ENCODE measurements at regions not wholly inside any gene's neighbourhood (a gene's known extent, or its start where the extent isn't known, plus 50 kb on each side); places are given as distances from the start of the nearest gene placed in this dataset.
A peak's percentile ranks its signal among the peaks of the same experiment; 100 is the strongest.
"Not testable (repeated sequence)": the region's sequence is repeated elsewhere in the genome, so short reads cannot be mapped to it uniquely, and the experiment has no call there.

DNA sequence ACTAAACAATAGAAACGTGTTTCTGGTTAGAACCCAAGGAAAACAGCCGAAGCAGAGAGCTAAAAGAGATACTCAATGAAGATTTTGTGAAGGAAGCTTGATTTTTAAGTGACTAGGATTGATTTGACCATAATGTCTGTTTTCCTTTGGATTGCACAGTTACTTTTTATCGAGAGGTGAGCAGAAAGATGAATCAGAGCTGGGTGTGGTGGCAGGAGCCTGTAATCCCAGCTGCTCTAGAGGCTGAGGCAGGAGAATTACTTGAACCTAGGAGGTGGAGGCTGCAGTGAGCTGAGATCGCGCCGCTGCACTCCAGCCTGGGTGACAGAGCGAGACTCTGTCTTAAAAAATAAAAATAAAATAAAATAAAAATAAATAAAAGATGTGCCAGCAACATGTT lies 186.9 kb upstream of the HMHB1 start:
- not testable (repeated sequence) for H3K9me3 Mint-ChIP-seq; H3K36me3 Mint-ChIP-seq (ENCODE audit: low read depth); H3K27ac Mint-ChIP-seq; H3K4me1 Mint-ChIP-seq (ENCODE audit: low read depth); H3K27me3 Mint-ChIP-seq; H3K4me3 Mint-ChIP-seq

- Mint-ChIP-seq H3K27me3 (peaks cover 4% of the 10 kb centered on the region), H3K27ac (no peak overlapping the region), H3K4me3 (no peak overlapping the region), H3K9me3 (peaks cover 3% of the 10 kb centered on the region), H3K36me3 (ENCODE audit: low read depth) (no peaks in the 10 kb centered on the region), H3K4me1 (ENCODE audit: low read depth) (no peaks in the 10 kb centered on the region)
Measured at GRCh38 chr5:143624465-143624864, 187.5 kb upstream of the HMHB1 start.

GRCh38 chr5:143619040-143619439 lies 192.9 kb upstream of the HMHB1 start:
- no peaks in the 10 kb centered on the region for H3K4me1 Mint-ChIP-seq (ENCODE audit: low read depth)
- no peak overlapping the region for H3K4me3 Mint-ChIP-seq
- H3K9me3 Mint-ChIP-seq = no peaks in the 10 kb centered on the region
- H3K27me3 Mint-ChIP-seq = no peaks in the 10 kb centered on the region
- H3K36me3 Mint-ChIP-seq (ENCODE audit: low read depth) = no peaks in the 10 kb centered on the region
- no peak overlapping the region for H3K27ac Mint-ChIP-seq

GRCh38 chr5:143618141-143618540 lies 193.8 kb upstream of the HMHB1 start:
- H3K27ac Mint-ChIP-seq = no peak overlapping the region
- no peaks in the 10 kb centered on the region for H3K27me3 Mint-ChIP-seq
- no peaks in the 10 kb centered on the region for H3K9me3 Mint-ChIP-seq
- H3K4me1 Mint-ChIP-seq (ENCODE audit: low read depth) = no peaks in the 10 kb centered on the region
- H3K36me3 Mint-ChIP-seq (ENCODE audit: low read depth) = no peaks in the 10 kb centered on the region
- H3K4me3 Mint-ChIP-seq = no peak overlapping the region

- H3K9me3 Mint-ChIP-seq = peaks cover 3% of the 10 kb centered on the region
- H3K36me3 Mint-ChIP-seq (ENCODE audit: low read depth) = no peaks in the 10 kb centered on the region
- no peak overlapping the region for H3K27ac Mint-ChIP-seq
- H3K27me3 Mint-ChIP-seq = peaks cover 11% of the 10 kb centered on the region
- H3K4me1 Mint-ChIP-seq (ENCODE audit: low read depth) = no peaks in the 10 kb centered on the region
- no peak overlapping the region for H3K4me3 Mint-ChIP-seq
Measured at GRCh38 chr5:143614831-143615230, 197.1 kb upstream of the HMHB1 start.

DNA sequence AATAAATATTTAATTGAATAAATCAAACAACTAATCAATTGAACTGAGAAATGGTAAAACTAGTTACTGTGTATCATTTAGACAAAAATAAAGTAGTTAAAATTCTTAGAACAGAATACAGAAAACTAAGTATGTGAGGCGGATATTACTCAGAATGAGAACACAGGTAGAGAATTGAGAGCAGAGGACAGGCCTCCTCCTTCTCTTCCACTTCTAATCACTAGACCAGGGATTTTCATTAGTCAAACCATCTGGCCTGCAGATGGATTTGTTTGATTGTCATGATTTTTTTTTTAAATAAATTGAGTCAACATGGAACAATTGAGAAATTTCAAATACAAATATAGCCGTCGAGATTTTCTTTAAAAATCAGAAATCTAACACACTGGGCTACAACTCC lies 198.6 kb upstream of the HMHB1 start:
- no peak overlapping the region for H3K27ac Mint-ChIP-seq
- no peak overlapping the region for H3K4me3 Mint-ChIP-seq
- no peaks in the 10 kb centered on the region for H3K36me3 Mint-ChIP-seq (ENCODE audit: low read depth)
- H3K9me3 Mint-ChIP-seq = peaks cover 16% of the 10 kb centered on the region
- H3K4me1 Mint-ChIP-seq (ENCODE audit: low read depth) = no peaks in the 10 kb centered on the region
- peaks cover 19% of the 10 kb centered on the region for H3K27me3 Mint-ChIP-seq

GRCh38 chr5:143610946-143611345 lies 201.0 kb upstream of the HMHB1 start:
- Mint-ChIP-seq H3K27me3 (peaks cover 19% of the 10 kb centered on the region), H3K27ac (no peak overlapping the region), H3K36me3 (ENCODE audit: low read depth) (peaks cover 4% of the 10 kb centered on the region), H3K4me1 (ENCODE audit: low read depth) (peaks cover 13% of the 10 kb centered on the region), H3K9me3 (peaks cover 20% of the 10 kb centered on the region), H3K4me3 (no peak overlapping the region)

DNA sequence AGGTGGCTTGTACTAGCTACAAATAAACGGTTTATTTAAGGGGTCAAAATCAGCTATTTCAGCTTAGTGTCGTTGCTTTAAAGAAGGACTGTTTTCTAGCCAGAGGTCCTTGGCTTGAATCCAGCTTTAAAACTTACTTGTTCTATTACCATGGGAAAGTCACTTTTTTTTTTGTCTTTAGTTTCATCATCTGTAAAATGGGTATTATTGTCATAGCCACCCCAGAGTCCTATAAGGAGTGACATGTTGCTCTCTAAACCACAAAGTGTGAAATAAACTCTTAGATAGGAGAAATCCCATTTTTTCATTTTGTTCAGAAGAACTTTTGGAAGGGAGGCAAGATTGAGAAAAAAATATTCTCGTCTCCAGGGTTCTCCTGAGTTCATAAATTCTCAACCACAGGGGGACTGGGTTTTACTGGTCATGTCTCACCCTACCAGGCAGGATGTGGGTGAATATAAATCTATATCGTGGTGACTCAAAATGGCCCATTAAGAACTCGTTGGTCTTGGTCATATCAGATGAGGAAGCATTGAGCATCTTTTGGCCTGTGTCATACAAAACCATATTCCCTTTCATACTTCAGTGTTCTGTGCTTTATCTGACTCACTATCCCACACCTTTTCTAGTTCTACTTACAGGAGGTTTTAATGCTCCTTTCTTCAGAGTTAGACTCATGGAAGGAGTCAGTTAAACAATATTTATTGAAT lies 202.7 kb upstream of the NR3C1 start:
- Mint-ChIP-seq H3K4me1 (ENCODE audit: low read depth) (peaks cover 43% of the 10 kb centered on the region), H3K4me3 (peak overlapping the region; percentile 45), H3K27ac (peak overlapping the region; percentile 86), H3K36me3 (ENCODE audit: low read depth) (peaks cover 4% of the 10 kb centered on the region), H3K9me3 (peaks cover 24% of the 10 kb centered on the region), H3K27me3 (peaks cover 14% of the 10 kb centered on the region)

DNA sequence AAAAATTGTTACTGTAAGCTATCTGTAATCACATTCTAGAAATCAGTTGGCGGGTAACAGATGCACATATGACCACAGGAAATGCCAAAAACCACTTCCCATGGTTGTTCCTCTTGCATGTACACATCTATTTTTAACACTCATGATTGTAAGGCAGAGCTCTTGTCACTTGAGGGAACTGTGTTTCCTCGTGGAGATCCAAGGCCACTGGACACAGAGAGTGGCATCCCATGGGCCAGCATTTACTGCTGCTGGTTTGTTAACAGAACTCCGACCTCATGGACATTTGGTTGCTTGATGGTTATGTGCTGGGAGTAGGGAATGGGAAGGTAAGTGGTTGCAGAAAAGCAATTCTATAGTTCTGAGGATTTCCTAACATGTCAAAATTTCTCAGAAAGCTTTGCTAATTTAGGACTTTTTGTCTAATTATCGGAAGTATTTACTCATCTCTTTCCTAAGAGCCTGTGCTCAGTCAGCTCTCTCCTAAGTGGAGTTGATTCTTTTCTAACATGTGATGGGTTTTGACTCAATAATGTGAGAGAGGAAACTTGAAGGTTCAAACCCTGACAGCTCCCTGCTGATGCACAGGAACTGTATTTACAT lies 202.0 kb upstream of the NR3C1 start:
- peak overlapping the region; percentile 86 for H3K27ac Mint-ChIP-seq
- H3K36me3 Mint-ChIP-seq (ENCODE audit: low read depth) = peaks cover 4% of the 10 kb centered on the region
- peak overlapping the region; percentile 29 for H3K4me3 Mint-ChIP-seq
- peaks cover 14% of the 10 kb centered on the region for H3K27me3 Mint-ChIP-seq
- H3K4me1 Mint-ChIP-seq (ENCODE audit: low read depth) = peaks cover 43% of the 10 kb centered on the region
- H3K9me3 Mint-ChIP-seq = peaks cover 24% of the 10 kb centered on the region

- Mint-ChIP-seq H3K4me1 (ENCODE audit: low read depth) (peaks cover 38% of the 10 kb centered on the region), H3K4me3 (no peak overlapping the region), H3K27ac (no peak overlapping the region), H3K36me3 (ENCODE audit: low read depth) (no peaks in the 10 kb centered on the region), H3K27me3 (no peaks in the 10 kb centered on the region), H3K9me3 (peaks cover 4% of the 10 kb centered on the region)
Measured at GRCh38 chr5:143601917-143602333, 198.4 kb upstream of the NR3C1 start.

DNA sequence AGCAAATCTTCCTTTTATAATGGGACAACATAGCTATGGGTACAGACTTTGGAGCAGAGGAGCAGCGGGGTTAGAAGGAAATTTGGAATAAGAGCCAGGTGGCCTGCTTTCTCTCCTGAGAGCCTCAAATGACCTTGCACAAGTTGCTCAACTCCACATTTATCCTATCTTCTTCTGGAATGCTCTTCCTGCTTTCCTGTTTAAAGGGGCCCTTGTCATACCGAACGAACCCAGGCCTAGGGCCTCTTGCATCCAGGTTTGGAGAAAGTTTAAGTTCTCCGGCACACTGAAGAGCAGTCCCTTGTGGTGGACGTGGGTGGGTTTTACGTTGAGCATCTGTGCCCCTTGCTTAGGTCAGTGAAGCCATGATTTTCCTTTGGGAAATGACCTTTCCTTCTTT lies 197.9 kb upstream of the NR3C1 start:
- H3K27me3 Mint-ChIP-seq = no peaks in the 10 kb centered on the region
- no peak overlapping the region for H3K27ac Mint-ChIP-seq
- no peak overlapping the region for H3K4me3 Mint-ChIP-seq
- H3K4me1 Mint-ChIP-seq (ENCODE audit: low read depth) = peaks cover 36% of the 10 kb centered on the region
- H3K9me3 Mint-ChIP-seq = peaks cover 4% of the 10 kb centered on the region
- no peaks in the 10 kb centered on the region for H3K36me3 Mint-ChIP-seq (ENCODE audit: low read depth)

DNA sequence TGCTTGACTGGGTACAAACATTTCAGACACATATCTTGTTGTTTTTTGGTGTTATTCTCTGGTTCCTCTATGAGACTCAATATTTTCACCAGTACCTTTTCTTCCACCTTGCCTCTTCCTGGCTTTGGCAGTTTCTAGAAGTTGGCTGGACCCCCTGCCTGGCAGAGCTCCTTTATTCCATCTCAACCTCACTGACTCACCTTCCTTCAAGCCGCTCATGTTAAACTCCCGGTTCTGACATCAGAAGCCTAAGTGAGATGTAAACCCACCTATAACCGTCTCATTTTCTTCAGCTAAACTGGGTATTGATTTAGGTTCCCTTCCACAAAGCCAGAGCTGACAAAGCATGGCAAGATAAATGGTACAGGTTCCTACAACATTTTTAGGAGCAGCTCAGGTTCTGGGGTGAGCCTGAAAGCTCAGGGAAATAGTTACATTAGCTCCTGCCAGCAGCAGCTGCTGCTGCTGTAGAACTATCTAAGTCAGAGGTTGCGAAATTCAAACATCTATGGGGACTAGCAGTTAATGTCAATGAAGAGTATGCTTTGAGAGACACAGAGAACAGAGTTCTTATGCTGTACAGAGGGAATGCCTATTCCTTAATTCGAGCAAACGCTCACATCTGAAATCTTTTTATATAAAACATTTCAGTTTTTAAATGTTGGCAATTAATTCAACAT lies 197.1 kb upstream of the NR3C1 start:
- H3K4me1 Mint-ChIP-seq (ENCODE audit: low read depth) = peaks cover 33% of the 10 kb centered on the region
- H3K36me3 Mint-ChIP-seq (ENCODE audit: low read depth) = no peaks in the 10 kb centered on the region
- peaks cover 4% of the 10 kb centered on the region for H3K9me3 Mint-ChIP-seq
- no peaks in the 10 kb centered on the region for H3K27me3 Mint-ChIP-seq
- no peak overlapping the region for H3K27ac Mint-ChIP-seq
- H3K4me3 Mint-ChIP-seq = no peak overlapping the region

DNA sequence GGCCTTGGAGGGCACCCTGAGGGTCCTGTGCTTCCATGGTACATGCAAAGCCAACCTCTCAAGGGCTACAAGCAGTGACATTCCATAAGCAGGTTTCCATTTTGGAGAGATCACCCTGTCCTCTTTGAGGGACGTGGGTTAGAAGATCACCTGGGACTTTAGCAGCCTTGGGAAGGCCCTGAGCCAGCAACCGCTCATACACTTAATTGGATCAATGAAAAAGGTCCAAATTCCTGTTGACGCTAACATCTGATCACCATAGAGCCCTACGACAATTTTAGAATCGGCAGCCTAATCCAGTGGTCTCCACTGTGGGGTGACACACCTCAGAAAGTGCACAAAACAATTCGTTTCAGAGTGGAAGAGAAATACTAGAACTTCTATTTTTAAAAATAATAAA lies 196.0 kb upstream of the NR3C1 start:
- Mint-ChIP-seq H3K36me3 (ENCODE audit: low read depth) (no peaks in the 10 kb centered on the region), H3K27ac (no peak overlapping the region), H3K27me3 (no peaks in the 10 kb centered on the region), H3K4me1 (ENCODE audit: low read depth) (peaks cover 28% of the 10 kb centered on the region), H3K4me3 (no peak overlapping the region), H3K9me3 (peaks cover 4% of the 10 kb centered on the region)

DNA sequence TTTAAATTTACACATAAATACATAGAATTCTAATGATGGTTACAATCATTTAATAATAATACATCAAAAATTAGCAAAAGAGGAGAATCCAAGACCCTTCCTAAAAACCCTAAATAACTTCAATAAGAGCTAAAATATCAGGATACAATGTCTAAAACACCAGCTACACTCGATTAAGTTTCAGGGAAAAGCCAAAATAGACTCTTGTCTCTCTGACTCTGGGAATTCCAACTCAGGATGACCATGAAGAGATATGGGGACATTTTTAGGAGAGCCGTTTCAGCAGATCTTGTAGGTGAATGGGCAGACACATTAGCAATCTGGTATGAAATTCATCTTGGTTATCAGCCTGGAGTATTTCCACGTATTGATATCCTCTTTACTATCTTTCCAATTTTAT lies 193.3 kb upstream of the NR3C1 start:
- H3K9me3 Mint-ChIP-seq = no peaks in the 10 kb centered on the region

DNA sequence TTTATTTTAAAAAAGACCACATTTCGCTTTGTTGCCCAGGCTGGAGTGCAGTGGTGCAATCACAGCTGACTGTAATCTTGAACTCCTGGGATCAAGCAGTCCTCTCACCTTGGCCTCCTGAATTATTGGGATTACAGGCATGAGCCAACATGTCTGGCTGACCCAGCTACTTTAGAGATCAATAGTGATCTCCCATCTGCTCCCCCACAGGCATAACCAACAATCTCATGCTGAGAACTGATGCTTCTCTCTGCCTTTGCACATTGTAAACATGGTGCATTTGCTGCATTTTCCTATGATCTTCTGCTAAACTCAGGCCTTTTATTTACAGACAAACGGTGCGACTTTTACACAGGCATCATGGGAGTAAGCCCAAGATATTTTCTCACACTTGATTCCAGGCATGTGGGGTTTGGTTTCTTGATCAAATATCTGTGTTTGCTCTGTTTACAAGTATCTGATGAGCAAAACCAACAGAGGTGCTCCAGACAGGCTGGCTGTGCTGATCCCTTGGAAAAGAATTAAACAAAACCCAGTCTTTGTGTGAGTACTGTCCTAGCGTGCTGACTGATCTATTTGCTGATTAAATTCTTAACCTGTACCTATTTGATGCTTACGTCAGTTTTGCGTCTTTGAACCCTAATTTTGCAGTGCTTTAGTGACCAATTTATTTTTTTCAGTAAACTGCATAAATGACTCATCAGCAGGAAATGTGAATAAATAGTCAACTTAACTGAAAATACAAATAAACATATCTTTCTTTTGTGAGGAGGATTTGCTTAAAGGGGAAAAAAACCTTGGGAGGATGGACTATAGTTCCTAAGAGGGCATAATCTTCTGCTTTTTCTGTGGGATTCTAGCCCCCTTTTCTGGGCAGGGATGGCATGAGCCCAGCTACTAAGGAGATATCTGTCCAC lies 191.7 kb upstream of the NR3C1 start:
- Mint-ChIP-seq H3K9me3 (no peaks in the 10 kb centered on the region), H3K27ac (no peak overlapping the region), H3K36me3 (ENCODE audit: low read depth) (no peaks in the 10 kb centered on the region)

More for the DNA sequence above, 193.3 kb upstream of the NR3C1 start:
- Mint-ChIP-seq H3K4me1 (ENCODE audit: low read depth) (peaks cover 33% of the 10 kb centered on the region), H3K4me3 (no peak overlapping the region), H3K27ac (no peak overlapping the region), H3K36me3 (ENCODE audit: low read depth) (no peaks in the 10 kb centered on the region), H3K27me3 (no peaks in the 10 kb centered on the region)

More for the DNA sequence above, 191.7 kb upstream of the NR3C1 start:
- Mint-ChIP-seq H3K4me1 (ENCODE audit: low read depth) (peaks cover 29% of the 10 kb centered on the region), H3K4me3 (no peak overlapping the region), H3K27me3 (no peaks in the 10 kb centered on the region)
